SK-N-SH treated with all-trans-retinoic acid at 6 μM for 48 hours (cell line): ENCODE measurements at regions not wholly inside any gene's neighbourhood (a gene's known extent, or its start where the extent isn't known, plus 50 kb on each side); places are given as distances from the start of the nearest gene placed in this dataset.

ENCODE experiments used
- ATAC-seq: fragments of 200-7000 bp; cut with Tn5 transposase; 3 replicates; pipeline ENCODE4 v1.9.1; 2020; ENCODE audit warnings: mild to moderate bottlenecking, moderate library complexity
- ARNTL ChIP-seq: fragments of 450-650 bp; formaldehyde crosslinking; IDR thresholded peaks from 2 replicates; pipeline ENCODE4 v1.5.0; 2020; ENCODE audit warnings: low read depth, mild to moderate bottlenecking, moderate library complexity, borderline replicate concordance
- BACH2 ChIP-seq: fragments of 250-450 bp; sonication (Bioruptor Pico); IDR thresholded peaks from 2 replicates; pipeline ENCODE4 v1.9.0; 2021; ENCODE audit warnings: mild to moderate bottlenecking, borderline replicate concordance
- CSDC2 ChIP-seq: fragments of 250-450 bp; sonication (Bioruptor Pico); IDR thresholded peaks from 2 replicates; pipeline ENCODE4 v1.5.0; 2020; ENCODE audit warnings: mild to moderate bottlenecking, moderate library complexity
- ESRRG ChIP-seq: fragments of 250-450 bp; sonication (Bioruptor Pico); IDR thresholded peaks from 2 replicates; pipeline ENCODE4 v1.6.1; 2021; ENCODE audit warnings: mild to moderate bottlenecking
- GLIS3 ChIP-seq: fragments of 250-450 bp; sonication (Bioruptor Pico); IDR thresholded peaks from 2 replicates; pipeline ENCODE4 v1.5.0; 2020; ENCODE audit warnings: mild to moderate bottlenecking, moderate library complexity
- ISL1 ChIP-seq: fragments of 250-450 bp; sonication (Bioruptor Pico); IDR thresholded peaks from 2 replicates; pipeline ENCODE4 v2.1.2; 2022; ENCODE audit warnings: mild to moderate bottlenecking, moderate library complexity
- PPARA ChIP-seq: fragments of 250-450 bp; sonication (Bioruptor Pico); IDR thresholded peaks from 2 replicates; pipeline ENCODE4 v1.5.0; 2020; ENCODE audit warnings: mild to moderate bottlenecking, borderline replicate concordance
- RARB ChIP-seq: fragments of 250-450 bp; sonication (Bioruptor Pico); IDR thresholded peaks from 2 replicates; pipeline ENCODE4 v1.8.0; 2021; ENCODE audit warnings: mild to moderate bottlenecking, moderate library complexity
- SNAI2 ChIP-seq: fragments of 250-450 bp; sonication (Bioruptor Pico); IDR thresholded peaks from 2 replicates; pipeline ENCODE4 v1.5.0; 2020; ENCODE audit warnings: mild to moderate bottlenecking, moderate library complexity
- TCF4 ChIP-seq: fragments of 250-450 bp; sonication (Bioruptor Pico); IDR thresholded peaks from 2 replicates; pipeline ENCODE4 v1.8.0; 2021; ENCODE audit warnings: mild to moderate bottlenecking, moderate library complexity, borderline replicate concordance
- TOX ChIP-seq: fragments of 250-450 bp; sonication (Bioruptor Pico); IDR thresholded peaks from 2 replicates; pipeline ENCODE4 v1.8.0; 2021; ENCODE audit warnings: mild to moderate bottlenecking, moderate library complexity, borderline replicate concordance
- ZC3H10 ChIP-seq: fragments of 250-450 bp; sonication (Bioruptor Pico); IDR thresholded peaks from 2 replicates; pipeline ENCODE4 v1.5.1; 2021; ENCODE audit warnings: mild to moderate bottlenecking, moderate library complexity
- ZFP30 ChIP-seq: fragments of 450-650 bp; formaldehyde crosslinking; IDR thresholded peaks from 2 replicates; pipeline ENCODE4 v1.5.0; 2022; ENCODE audit warnings: mild to moderate bottlenecking, moderate library complexity
- ZNF565 ChIP-seq: fragments of 450-650 bp; formaldehyde crosslinking; conservative IDR thresholded peaks from 2 replicates; pipeline ENCODE4 v1.5.0; 2020; ENCODE audit warnings: low read depth, mild to moderate bottlenecking, moderate library complexity
- ZNF70 ChIP-seq: fragments of 450-650 bp; formaldehyde crosslinking; IDR thresholded peaks from 2 replicates; pipeline ENCODE4 v1.5.0; 2020; ENCODE audit warnings: mild to moderate bottlenecking, moderate library complexity
- ZNF8 ChIP-seq: fragments of 450-650 bp; formaldehyde crosslinking; IDR thresholded peaks from 2 replicates; pipeline ENCODE4 v1.5.0; 2020; ENCODE audit warnings: mild to moderate bottlenecking, moderate library complexity
- TF ChIP-seq, protein P1 (sequence below): fragments of 250-450 bp; sonication (Bioruptor Pico); IDR thresholded peaks from 2 replicates; pipeline ENCODE4 v1.8.0; 2021; ENCODE audit warnings: low read depth, mild to moderate bottlenecking, moderate library complexity, borderline replicate concordance
- TF ChIP-seq, protein P2 (sequence below): fragments of 250-450 bp; sonication (Bioruptor Pico); IDR thresholded peaks from 2 replicates; pipeline ENCODE4 v1.5.1; 2020; ENCODE audit warnings: low read depth, mild to moderate bottlenecking, moderate library complexity
- TF ChIP-seq, protein P3 (sequence below): fragments of 250-450 bp; sonication (Bioruptor Pico); IDR thresholded peaks from 2 replicates; pipeline ENCODE4 v1.5.1; 2021; ENCODE audit warnings: mild to moderate bottlenecking, moderate library complexity
- TF ChIP-seq, protein P4 (sequence below): fragments of 250-450 bp; sonication (Bioruptor Pico); IDR thresholded peaks from 2 replicates; pipeline ENCODE4 v1.8.0; 2020; ENCODE audit warnings: mild to moderate bottlenecking, moderate library complexity, borderline replicate concordance
- TF ChIP-seq, protein P5 (sequence below): fragments of 250-450 bp; sonication (Bioruptor Pico); IDR thresholded peaks from 2 replicates; pipeline ENCODE4 v1.5.0; 2020; ENCODE audit warnings: mild to moderate bottlenecking, moderate library complexity

DNA sequence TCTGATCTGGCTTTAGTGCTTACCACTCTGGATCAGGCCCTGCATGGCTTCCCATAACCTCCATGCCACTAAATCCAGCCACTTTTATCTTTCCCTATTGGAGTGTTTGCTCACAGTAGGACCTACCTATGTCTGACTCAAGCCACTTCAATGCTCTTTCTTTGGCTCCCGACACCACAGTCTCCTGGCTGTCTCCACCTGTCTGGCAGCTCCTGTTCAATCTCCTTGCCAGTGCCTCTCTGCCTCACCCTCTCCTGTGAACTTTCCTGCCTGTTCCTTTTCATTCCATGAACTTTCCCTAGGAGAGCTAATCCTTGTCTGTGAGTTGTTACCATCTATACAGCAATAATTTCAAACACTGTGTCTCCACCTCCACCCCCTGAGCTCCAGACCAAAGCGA lies 82.6 kb upstream of the UCN3 start:
- no peak for TF ChIP-seq GLIS3
- ATAC-seq = no peak

DNA sequence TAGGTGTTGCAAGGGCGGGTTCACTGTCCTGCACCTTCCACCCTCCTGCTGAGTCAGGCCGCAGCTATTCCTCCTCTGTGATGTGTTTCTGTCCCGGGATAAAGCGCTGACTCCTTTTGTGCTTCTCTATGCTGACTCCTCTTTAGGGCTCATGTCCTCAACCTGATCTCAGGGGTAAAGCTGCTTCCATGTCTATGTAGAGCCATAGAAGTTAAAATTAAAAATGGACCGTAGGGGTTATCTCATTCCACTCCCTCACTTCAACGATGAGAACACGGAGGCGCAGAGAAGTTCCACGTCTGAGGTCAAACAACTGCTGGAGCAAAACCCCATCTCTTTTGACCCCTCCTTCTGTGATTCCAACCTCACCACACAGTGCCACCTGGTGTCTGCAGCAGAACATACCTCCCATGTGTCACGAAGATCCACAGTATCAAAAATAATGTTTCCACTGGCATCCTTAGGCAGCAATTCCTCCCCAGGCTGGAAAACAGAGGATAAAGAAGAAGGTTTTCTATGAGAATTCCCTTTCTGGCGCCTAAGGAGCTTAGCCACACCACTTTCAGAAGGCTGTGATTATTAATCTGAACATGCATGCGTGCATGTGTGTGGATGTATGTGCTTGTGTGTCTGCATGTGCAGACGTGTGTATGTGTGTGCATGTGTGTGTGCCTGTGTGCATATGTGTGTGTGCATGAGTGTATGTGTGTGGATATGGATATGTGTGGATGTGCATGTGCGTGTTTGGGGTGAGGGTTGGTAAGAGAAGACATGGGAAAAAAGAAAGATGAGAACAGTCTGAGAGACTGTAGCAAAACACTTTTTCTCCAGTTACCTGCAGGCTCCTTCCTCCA lies 81.2 kb upstream of the UCN3 start:
- no peak for TF ChIP-seq GLIS3
- TF ChIP-seq ISL1 (CRISPR knock-in tag) = no peak
- TF ChIP-seq, protein P1, sequence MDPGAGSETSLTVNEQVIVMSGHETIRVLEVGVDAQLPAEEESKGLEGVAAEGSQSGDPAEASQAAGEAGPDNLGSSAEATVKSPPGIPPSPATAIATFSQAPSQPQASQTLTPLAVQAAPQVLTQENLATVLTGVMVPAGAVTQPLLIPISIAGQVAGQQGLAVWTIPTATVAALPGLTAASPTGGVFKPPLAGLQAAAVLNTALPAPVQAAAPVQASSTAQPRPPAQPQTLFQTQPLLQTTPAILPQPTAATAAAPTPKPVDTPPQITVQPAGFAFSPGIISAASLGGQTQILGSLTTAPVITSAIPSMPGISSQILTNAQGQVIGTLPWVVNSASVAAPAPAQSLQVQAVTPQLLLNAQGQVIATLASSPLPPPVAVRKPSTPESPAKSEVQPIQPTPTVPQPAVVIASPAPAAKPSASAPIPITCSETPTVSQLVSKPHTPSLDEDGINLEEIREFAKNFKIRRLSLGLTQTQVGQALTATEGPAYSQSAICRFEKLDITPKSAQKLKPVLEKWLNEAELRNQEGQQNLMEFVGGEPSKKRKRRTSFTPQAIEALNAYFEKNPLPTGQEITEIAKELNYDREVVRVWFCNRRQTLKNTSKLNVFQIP (CRISPR knock-in tag) = no peak
- no peak for TF ChIP-seq CSDC2 (CRISPR knock-in tag)
- TF ChIP-seq, protein P2, sequence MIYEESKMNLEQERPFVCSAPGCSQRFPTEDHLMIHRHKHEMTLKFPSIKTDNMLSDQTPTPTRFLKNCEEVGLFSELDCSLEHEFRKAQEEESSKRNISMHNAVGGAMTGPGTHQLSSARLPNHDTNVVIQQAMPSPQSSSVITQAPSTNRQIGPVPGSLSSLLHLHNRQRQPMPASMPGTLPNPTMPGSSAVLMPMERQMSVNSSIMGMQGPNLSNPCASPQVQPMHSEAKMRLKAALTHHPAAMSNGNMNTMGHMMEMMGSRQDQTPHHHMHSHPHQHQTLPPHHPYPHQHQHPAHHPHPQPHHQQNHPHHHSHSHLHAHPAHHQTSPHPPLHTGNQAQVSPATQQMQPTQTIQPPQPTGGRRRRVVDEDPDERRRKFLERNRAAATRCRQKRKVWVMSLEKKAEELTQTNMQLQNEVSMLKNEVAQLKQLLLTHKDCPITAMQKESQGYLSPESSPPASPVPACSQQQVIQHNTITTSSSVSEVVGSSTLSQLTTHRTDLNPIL = no peak
- TF ChIP-seq ESRRG (CRISPR knock-in tag) = no peak
- no peak for TF ChIP-seq PPARA (CRISPR knock-in tag)
- TF ChIP-seq ZFP30 (CRISPR knock-in tag) = no peak
- TF ChIP-seq ZC3H10 = no peak
- no peak for TF ChIP-seq ZNF8 (CRISPR knock-in tag)
- TF ChIP-seq ZNF70 (CRISPR knock-in tag) = no peak
- TF ChIP-seq, protein P3, sequence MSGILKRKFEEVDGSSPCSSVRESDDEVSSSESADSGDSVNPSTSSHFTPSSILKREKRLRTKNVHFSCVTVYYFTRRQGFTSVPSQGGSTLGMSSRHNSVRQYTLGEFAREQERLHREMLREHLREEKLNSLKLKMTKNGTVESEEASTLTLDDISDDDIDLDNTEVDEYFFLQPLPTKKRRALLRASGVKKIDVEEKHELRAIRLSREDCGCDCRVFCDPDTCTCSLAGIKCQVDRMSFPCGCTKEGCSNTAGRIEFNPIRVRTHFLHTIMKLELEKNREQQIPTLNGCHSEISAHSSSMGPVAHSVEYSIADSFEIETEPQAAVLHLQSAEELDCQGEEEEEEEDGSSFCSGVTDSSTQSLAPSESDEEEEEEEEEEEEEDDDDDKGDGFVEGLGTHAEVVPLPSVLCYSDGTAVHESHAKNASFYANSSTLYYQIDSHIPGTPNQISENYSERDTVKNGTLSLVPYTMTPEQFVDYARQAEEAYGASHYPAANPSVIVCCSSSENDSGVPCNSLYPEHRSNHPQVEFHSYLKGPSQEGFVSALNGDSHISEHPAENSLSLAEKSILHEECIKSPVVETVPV (CRISPR knock-in tag) = no peak
- peak; percentile 97 for ATAC-seq

DNA sequence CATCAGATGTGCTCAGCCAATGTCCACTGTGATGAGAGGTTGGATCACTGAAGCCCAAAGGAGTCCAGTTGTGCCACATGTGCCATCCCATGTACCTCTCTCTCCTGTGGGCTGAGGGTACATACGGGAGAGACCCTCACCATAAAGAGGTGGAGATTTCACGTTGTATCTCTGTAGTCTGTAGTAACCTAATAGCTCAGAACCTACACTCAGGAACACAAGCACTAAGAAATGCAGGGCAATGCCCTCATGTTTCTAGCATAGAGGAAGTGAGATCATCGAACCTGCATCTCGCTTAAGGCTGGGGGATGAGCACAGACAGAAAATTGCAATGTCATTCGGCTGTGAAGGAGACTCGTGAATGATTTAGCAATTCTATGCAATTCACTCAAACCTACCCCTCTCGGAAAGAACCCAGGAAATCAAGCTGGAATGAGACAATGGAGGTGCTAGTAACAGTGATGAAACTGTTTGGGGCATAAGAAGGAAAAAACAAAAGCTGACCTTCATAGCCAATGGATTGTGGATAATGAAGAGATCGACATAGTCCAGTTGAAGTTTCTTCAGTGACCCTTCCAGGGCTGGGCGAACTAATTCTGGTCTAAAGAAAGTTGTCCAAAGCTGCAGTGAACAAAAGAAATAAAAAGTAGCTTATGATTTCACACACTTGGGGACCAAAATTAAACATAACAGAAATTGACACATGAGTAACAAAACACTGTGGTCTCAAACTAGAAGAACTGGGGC lies 80.3 kb upstream of the UCN3 start:
- ATAC-seq = peak; percentile 66
- TF ChIP-seq ZNF70 (CRISPR knock-in tag) (no peak), ESRRG (CRISPR knock-in tag) (no peak), TOX (no peak), PPARA (CRISPR knock-in tag) (no peak), ZC3H10 (no peak), BACH2 (CRISPR knock-in tag) (no peak), ARNTL (CRISPR knock-in tag) (no peak), ZNF565 (CRISPR knock-in tag) (no peak), SNAI2 (no peak), RARB (CRISPR knock-in tag) (no peak), ZFP30 (CRISPR knock-in tag) (no peak), TCF4 (CRISPR knock-in tag) (no peak), GLIS3 (no peak), ISL1 (CRISPR knock-in tag) (no peak)
- TF ChIP-seq, protein P4, sequence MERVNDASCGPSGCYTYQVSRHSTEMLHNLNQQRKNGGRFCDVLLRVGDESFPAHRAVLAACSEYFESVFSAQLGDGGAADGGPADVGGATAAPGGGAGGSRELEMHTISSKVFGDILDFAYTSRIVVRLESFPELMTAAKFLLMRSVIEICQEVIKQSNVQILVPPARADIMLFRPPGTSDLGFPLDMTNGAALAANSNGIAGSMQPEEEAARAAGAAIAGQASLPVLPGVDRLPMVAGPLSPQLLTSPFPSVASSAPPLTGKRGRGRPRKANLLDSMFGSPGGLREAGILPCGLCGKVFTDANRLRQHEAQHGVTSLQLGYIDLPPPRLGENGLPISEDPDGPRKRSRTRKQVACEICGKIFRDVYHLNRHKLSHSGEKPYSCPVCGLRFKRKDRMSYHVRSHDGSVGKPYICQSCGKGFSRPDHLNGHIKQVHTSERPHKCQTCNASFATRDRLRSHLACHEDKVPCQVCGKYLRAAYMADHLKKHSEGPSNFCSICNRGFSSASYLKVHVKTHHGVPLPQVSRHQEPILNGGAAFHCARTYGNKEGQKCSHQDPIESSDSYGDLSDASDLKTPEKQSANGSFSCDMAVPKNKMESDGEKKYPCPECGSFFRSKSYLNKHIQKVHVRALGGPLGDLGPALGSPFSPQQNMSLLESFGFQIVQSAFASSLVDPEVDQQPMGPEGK (CRISPR knock-in tag) = no peak
- TF ChIP-seq, protein P5, sequence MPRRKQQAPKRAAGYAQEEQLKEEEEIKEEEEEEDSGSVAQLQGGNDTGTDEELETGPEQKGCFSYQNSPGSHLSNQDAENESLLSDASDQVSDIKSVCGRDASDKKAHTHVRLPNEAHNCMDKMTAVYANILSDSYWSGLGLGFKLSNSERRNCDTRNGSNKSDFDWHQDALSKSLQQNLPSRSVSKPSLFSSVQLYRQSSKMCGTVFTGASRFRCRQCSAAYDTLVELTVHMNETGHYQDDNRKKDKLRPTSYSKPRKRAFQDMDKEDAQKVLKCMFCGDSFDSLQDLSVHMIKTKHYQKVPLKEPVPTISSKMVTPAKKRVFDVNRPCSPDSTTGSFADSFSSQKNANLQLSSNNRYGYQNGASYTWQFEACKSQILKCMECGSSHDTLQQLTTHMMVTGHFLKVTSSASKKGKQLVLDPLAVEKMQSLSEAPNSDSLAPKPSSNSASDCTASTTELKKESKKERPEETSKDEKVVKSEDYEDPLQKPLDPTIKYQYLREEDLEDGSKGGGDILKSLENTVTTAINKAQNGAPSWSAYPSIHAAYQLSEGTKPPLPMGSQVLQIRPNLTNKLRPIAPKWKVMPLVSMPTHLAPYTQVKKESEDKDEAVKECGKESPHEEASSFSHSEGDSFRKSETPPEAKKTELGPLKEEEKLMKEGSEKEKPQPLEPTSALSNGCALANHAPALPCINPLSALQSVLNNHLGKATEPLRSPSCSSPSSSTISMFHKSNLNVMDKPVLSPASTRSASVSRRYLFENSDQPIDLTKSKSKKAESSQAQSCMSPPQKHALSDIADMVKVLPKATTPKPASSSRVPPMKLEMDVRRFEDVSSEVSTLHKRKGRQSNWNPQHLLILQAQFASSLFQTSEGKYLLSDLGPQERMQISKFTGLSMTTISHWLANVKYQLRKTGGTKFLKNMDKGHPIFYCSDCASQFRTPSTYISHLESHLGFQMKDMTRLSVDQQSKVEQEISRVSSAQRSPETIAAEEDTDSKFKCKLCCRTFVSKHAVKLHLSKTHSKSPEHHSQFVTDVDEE = no peak
